Hepatocyte (in vitro differentiated cells): ENCODE measurements at regions not wholly inside any gene's neighbourhood (a gene's known extent, or its start where the extent isn't known, plus 50 kb on each side); places are given as distances from the start of the nearest gene placed in this dataset.

Experiments used
- DNase-seq: peaks from one replicate; pipeline ENCODE4 v3.0.0-alpha.2; 2016; ENCODE audit warnings: low spot score
- H2AFZ ChIP-seq: fragments of 200-600 bp; sonication (generic); 2 replicates; pipeline ENCODE4 v1.6.0; 2016; ENCODE audit warnings: antibody characterized with exemption, mild to moderate bottlenecking
- H3K27ac ChIP-seq: fragments of 200-600 bp; sonication (generic); 2 replicates; pipeline ENCODE4 v1.5.1; 2016; ENCODE audit warnings: mild to moderate bottlenecking
- H3K27me3 ChIP-seq: fragments of 200-600 bp; sonication (generic); 2 replicates; pipeline ENCODE4 v1.6.1; 2016
- H3K36me3 ChIP-seq: fragments of 200-600 bp; sonication (generic); replicated peaks from 2 replicates; pipeline ENCODE4 v1.5.1; 2016; ENCODE audit warnings: low read depth; ENCODE audit not compliant: insufficient read depth
- H3K4me1 ChIP-seq: fragments of 200-600 bp; sonication (generic); 2 replicates; pipeline ENCODE4 v1.5.1; 2016; ENCODE audit warnings: mild to moderate bottlenecking, moderate library complexity; ENCODE audit not compliant: insufficient read depth
- H3K4me2 ChIP-seq: fragments of 200-600 bp; sonication (generic); 2 replicates; pipeline ENCODE4 v1.6.0; 2016
- H3K4me3 ChIP-seq: fragments of 200-600 bp; sonication (generic); 2 replicates; pipeline ENCODE4 v1.5.1; 2016; ENCODE audit warnings: mild to moderate bottlenecking
- H3K79me2 ChIP-seq: fragments of 200-600 bp; sonication (generic); 2 replicates; pipeline ENCODE4 v1.6.0; 2017; ENCODE audit warnings: mild to moderate bottlenecking
- H3K9me2 ChIP-seq: fragments of 200-600 bp; sonication (generic); replicated peaks from 2 replicates; pipeline ENCODE4 v1.6.0; 2017; ENCODE audit warnings: mild to moderate bottlenecking; ENCODE audit not compliant: insufficient read depth
- H3K9me3 ChIP-seq: fragments of 200-600 bp; sonication (generic); 2 replicates; pipeline ENCODE4 v1.5.1; 2016; ENCODE audit warnings: low read depth, mild to moderate bottlenecking
- H4K20me1 ChIP-seq: fragments of 200-600 bp; sonication (generic); 2 replicates; pipeline ENCODE4 v1.6.0; 2016; ENCODE audit warnings: mild to moderate bottlenecking; ENCODE audit not compliant: insufficient read depth, poor library complexity, severe bottlenecking
- CTCF ChIP-seq: fragments of 200-600 bp; sonication (generic); IDR thresholded peaks from 2 replicates; pipeline ENCODE4 v1.5.1; 2016; ENCODE audit warnings: antibody characterized with exemption, mild to moderate bottlenecking; ENCODE audit not compliant: poor library complexity
- EZH2 ChIP-seq: fragments of 200-600 bp; sonication (generic); IDR thresholded peaks from 2 replicates; pipeline ENCODE4 v1.6.1; 2016; ENCODE audit warnings: antibody characterized with exemption, mild to moderate bottlenecking, borderline replicate concordance
- EZH2phosphoT487 ChIP-seq: fragments of 200-600 bp; sonication (generic); IDR thresholded peaks from one replicate; pipeline ENCODE4 v1.6.1; 2018; ENCODE audit warnings: antibody characterized with exemption, mild to moderate bottlenecking, low read depth, moderate library complexity; ENCODE audit not compliant: unreplicated experiment, severe bottlenecking
- WGBS: methylation state at CpG from one replicate; pipeline ENCODE4 v1.1.6; 2016; ENCODE audit warnings: low lambda C conversion rate; ENCODE audit errors: missing lambda C conversion rate; 5-methylcytosine and 5-hydroxymethylcytosine counted together

- no peaks in the 10 kb centered on the region for H3K9me2 ChIP-seq
- H3K9me3 ChIP-seq: no peaks in the 10 kb centered on the region
- H3K4me1 ChIP-seq: no peaks in the 10 kb centered on the region
- no peak overlapping the region for H2AFZ ChIP-seq
- DNase-seq: no peak
- 55% methylated on average over 3 of the region's 3 CpGs for WGBS
- no peaks in the 10 kb centered on the region for H3K27me3 ChIP-seq
- no peaks in the 10 kb centered on the region for H3K36me3 ChIP-seq
- TF ChIP-seq CTCF (no peak), EZH2phosphoT487 (no peak), EZH2 (no peak)
- no peaks in the 10 kb centered on the region for H4K20me1 ChIP-seq
- no peak overlapping the region for H3K4me2 ChIP-seq
- no peak overlapping the region for H3K27ac ChIP-seq
- H3K79me2 ChIP-seq: no peaks in the 10 kb centered on the region
- H3K4me3 ChIP-seq: no peak overlapping the region
Measured at GRCh38 chr6:73898599-73898998, 202.6 kb downstream of the CD109 start.

GRCh38 chr6:73893696-73894095, 197.7 kb downstream of the CD109 start:
- DNase-seq: no peak
- TF ChIP-seq CTCF (no peak), EZH2phosphoT487 (no peak), EZH2 (no peak)

GRCh38 chr6:73888050-73888449, 192.0 kb downstream of the CD109 start:
- no peaks in the 10 kb centered on the region for H3K27me3 ChIP-seq
- H3K9me3 ChIP-seq: no peaks in the 10 kb centered on the region
- no peaks in the 10 kb centered on the region for H3K9me2 ChIP-seq
- no peaks in the 10 kb centered on the region for H3K36me3 ChIP-seq
- TF ChIP-seq EZH2phosphoT487 (no peak), EZH2 (no peak), CTCF (no peak)
- no peak overlapping the region for H3K4me2 ChIP-seq
- DNase-seq: no peak
- no peak overlapping the region for H2AFZ ChIP-seq
- H3K79me2 ChIP-seq: no peaks in the 10 kb centered on the region
- H3K27ac ChIP-seq: no peak overlapping the region
- no peaks in the 10 kb centered on the region for H3K4me1 ChIP-seq
- no CpG with 5 or more reads among the region's 4 CpGs for WGBS
- H4K20me1 ChIP-seq: no peaks in the 10 kb centered on the region
- H3K4me3 ChIP-seq: no peak overlapping the region

More at GRCh38 chr6:73893696-73894095, 197.7 kb downstream of the CD109 start:
- no peak overlapping the region for H2AFZ ChIP-seq
- no peak overlapping the region for H3K4me3 ChIP-seq
- no peaks in the 10 kb centered on the region for H4K20me1 ChIP-seq
- H3K36me3 ChIP-seq: no peaks in the 10 kb centered on the region
- 83% methylated on average over 4 of the region's 4 CpGs for WGBS
- no peak overlapping the region for H3K4me2 ChIP-seq
- no peaks in the 10 kb centered on the region for H3K9me2 ChIP-seq
- H3K27me3 ChIP-seq: no peaks in the 10 kb centered on the region
- H3K4me1 ChIP-seq: no peaks in the 10 kb centered on the region
- H3K79me2 ChIP-seq: no peaks in the 10 kb centered on the region
- no peak overlapping the region for H3K27ac ChIP-seq
- H3K9me3 ChIP-seq: no peaks in the 10 kb centered on the region

GRCh38 chr6:73885393-73885792, 189.4 kb downstream of the CD109 start:
- no peaks in the 10 kb centered on the region for H4K20me1 ChIP-seq
- H3K79me2 ChIP-seq: no peaks in the 10 kb centered on the region
- no peaks in the 10 kb centered on the region for H3K27me3 ChIP-seq
- H3K4me3 ChIP-seq: no peak overlapping the region
- no peak overlapping the region for H3K4me2 ChIP-seq
- H3K27ac ChIP-seq: no peak overlapping the region
- H3K9me3 ChIP-seq: no peaks in the 10 kb centered on the region
- no peaks in the 10 kb centered on the region for H3K9me2 ChIP-seq
- H3K36me3 ChIP-seq: no peaks in the 10 kb centered on the region
- no peak overlapping the region for H2AFZ ChIP-seq
- DNase-seq: no peak
- no peak for TF ChIP-seq CTCF
- no peaks in the 10 kb centered on the region for H3K4me1 ChIP-seq
- WGBS: no CpG with 5 or more reads among the region's 7 CpGs
